HepG2 (cell line): ENCODE measurements at regions not wholly inside any gene's neighbourhood (a gene's known extent, or its start where the extent isn't known, plus 50 kb on each side); places are given as distances from the start of the nearest gene placed in this dataset.

ENCODE experiments used
- ATAC-seq: fragments of 200-7000 bp; cut with Tn5 transposase; 3 replicates; pipeline ENCODE4 v1.9.1; 2020; ENCODE audit warnings: mild to moderate bottlenecking, moderate library complexity
- BruUV-seq: library from RNA; stranded (reverse); fragments of 400-500 nt; replicated peaks from 2 replicates; lab custom pipeline; 2021; lab: Mats Ljungman, UMichigan
- CTCF ChIA-PET: fragments of 300-600 bp; formaldehyde crosslinking; extraction: SDS; loops from one replicate; lab custom pipeline; 2021; ENCODE audit warnings: low total read pairs, inconsistent platforms, low intra/inter-chr PET ratio; lab: Yijun Ruan, JAX
- POLR2A ChIA-PET: fragments of 350-600 bp; sonication (Branson Sonifier 250); formaldehyde crosslinking; loops from one replicate; lab custom pipeline; 2020; ENCODE audit warnings: antibody characterized with exemption, inconsistent platforms; lab: Yijun Ruan, JAX
- DNase-seq: peaks from one replicate; pipeline ENCODE4 v3.0.0-alpha.2; 2015; ENCODE audit warnings: low spot score
- FAIRE-seq: peaks from 3 replicates; lab custom pipeline; 2011; peaks lifted over from hg19 to GRCh38; lab: Jason Lieb, UNC
- H2AFZ ChIP-seq: one replicate; pipeline ENCODE4 v1.6.1; 2011; ENCODE audit warnings: low read length, inconsistent platforms
- H3K27ac ChIP-seq: fragments of 300-600 bp; 3 replicates; pipeline ENCODE4 v1.8.0; 2011; ENCODE audit warnings: mixed run types, mild to moderate bottlenecking, mixed read lengths, low read length, inconsistent platforms; ENCODE audit not compliant: insufficient read depth; ENCODE audit errors: extremely low read length
- H3K27me3 ChIP-seq, 2 experiments: fragments of 200-600 bp in 1 of 2; 2 replicates in 1 of 2; 3 replicates in 1 of 2; pipeline versions ENCODE4 v1.6.0 to v1.8.0; 2011; ENCODE audit warnings: low read length in 2 of 2, mild to moderate bottlenecking in 2 of 2, moderate library complexity in 2 of 2, inconsistent platforms in 1 of 2; ENCODE audit not compliant: insufficient read depth in 2 of 2, control insufficient read depth in 1 of 2
- H3K36me3 ChIP-seq, 2 experiments: fragments of 200-600 bp in 1 of 2; replicated peaks in 1 of 2; 2 replicates in 1 of 2; 3 replicates in 1 of 2; pipeline versions ENCODE4 v1.5.1 to v1.8.0; 2011; ENCODE audit warnings: low read length in 2 of 2, inconsistent platforms in 1 of 2; ENCODE audit not compliant: insufficient read depth in 2 of 2, control insufficient read depth in 1 of 2
- H3K4me1 ChIP-seq: 2 replicates; pipeline ENCODE4 v1.5.1; 2012; ENCODE audit warnings: low read length, inconsistent platforms; ENCODE audit not compliant: insufficient read depth
- H3K4me2 ChIP-seq: 2 replicates; pipeline ENCODE4 v1.6.0; 2011; ENCODE audit warnings: low read depth, low read length, inconsistent platforms
- H3K4me3 ChIP-seq, 3 experiments: fragments of 200-600 bp in 1 of 3; sonication (generic), shearing (Covaris generic) in 1 of 3; replicated peaks in 1 of 3; 2 replicates each; pipeline ENCODE4 v1.5.1; 2011 to 2016; ENCODE audit warnings: low read length in 3 of 3, inconsistent platforms in 2 of 3, low read depth in 2 of 3, mild to moderate bottlenecking in 2 of 3, control low read depth in 1 of 3, mixed read lengths in 1 of 3; ENCODE audit not compliant: insufficient read depth in 1 of 3
- H3K79me2 ChIP-seq: one replicate; pipeline ENCODE4 v1.6.1; 2011; ENCODE audit warnings: low read length, inconsistent platforms; ENCODE audit not compliant: insufficient read depth
- H3K9ac ChIP-seq: 2 replicates; pipeline ENCODE4 v1.6.0; 2011; ENCODE audit warnings: mild to moderate bottlenecking, low read depth, low read length, inconsistent platforms; ENCODE audit not compliant: insufficient read depth
- H3K9me3 ChIP-seq: 2 replicates; pipeline ENCODE4 v1.5.1; 2012; ENCODE audit warnings: mild to moderate bottlenecking, low read length
- H4K20me1 ChIP-seq: 2 replicates; pipeline ENCODE4 v1.6.0; 2011; ENCODE audit warnings: inconsistent platforms, mild to moderate bottlenecking, low read length, moderate library complexity; ENCODE audit not compliant: insufficient read depth
- FOSL1 ChIP-seq: sonication (generic); formaldehyde crosslinking; IDR thresholded peaks from 2 replicates; pipeline ENCODE4 v1.9.0; 2021; ENCODE audit warnings: missing genetic modification reagents, borderline replicate concordance
- KDM3A ChIP-seq: IDR thresholded peaks from 2 replicates; pipeline ENCODE4 v1.6.1; 2018; ENCODE audit warnings: low read depth, missing compliant biosample characterization
- MEF2D ChIP-seq: sonication (generic); formaldehyde crosslinking; IDR thresholded peaks from 2 replicates; pipeline ENCODE4 v1.5.1; 2020; ENCODE audit warnings: mild to moderate bottlenecking, missing genetic modification reagents
- MYNN ChIP-seq: sonication (generic); formaldehyde crosslinking; IDR thresholded peaks from 2 replicates; pipeline ENCODE4 v1.4.0; 2020; ENCODE audit warnings: mild to moderate bottlenecking, low read depth, missing genetic modification reagents
- NFE2L1 ChIP-seq: sonication (generic); formaldehyde crosslinking; IDR thresholded peaks from 2 replicates; pipeline ENCODE4 v1.4.0; 2020; ENCODE audit warnings: missing genetic modification reagents, mild to moderate bottlenecking, borderline replicate concordance
- ZKSCAN8 ChIP-seq: IDR thresholded peaks from 2 replicates; pipeline ENCODE4 v1.6.1; 2016; ENCODE audit warnings: borderline replicate concordance, missing genetic modification reagents, missing compliant biosample characterization
- ZMYM3 ChIP-seq: sonication (generic); formaldehyde crosslinking; IDR thresholded peaks from 2 replicates; pipeline ENCODE4 v1.5.1; 2020; ENCODE audit warnings: mild to moderate bottlenecking, missing genetic modification reagents
- ZNF564 ChIP-seq: sonication (generic); formaldehyde crosslinking; IDR thresholded peaks from 2 replicates; pipeline ENCODE4 v1.8.1; 2023; ENCODE audit warnings: mild to moderate bottlenecking, missing genetic modification reagents
- ZNF589 ChIP-seq: sonication (generic); formaldehyde crosslinking; conservative IDR thresholded peaks from 2 replicates; pipeline ENCODE4 v1.8.0; 2022; ENCODE audit warnings: mild to moderate bottlenecking, moderate library complexity, missing genetic modification reagents
- ZNF724P ChIP-seq: sonication (generic); formaldehyde crosslinking; IDR thresholded peaks from 2 replicates; pipeline ENCODE4 v1.8.0; 2022; ENCODE audit warnings: missing genetic modification reagents, borderline replicate concordance
- ZNF891 ChIP-seq: sonication (generic); formaldehyde crosslinking; IDR thresholded peaks from 2 replicates; pipeline ENCODE4 v1.5.0; 2020; ENCODE audit warnings: mild to moderate bottlenecking, missing genetic modification reagents
- WGBS: methylation state at CpG from one replicate; pipeline ENCODE4 v1.1.6; 2017; ENCODE audit warnings: low lambda C conversion rate; 5-methylcytosine and 5-hydroxymethylcytosine counted together
- in situ Hi-C: cut with HindIII; loops from 2 replicates; pipeline ENCODE4 v1.10.0; 2017; ENCODE audit warnings: low pct_unique_long_range_greater_than_20kb; ENCODE audit not compliant: extremely low pct_ligation_motif_present
- intact Hi-C: fragments of 100-400 bp; cut with micrococcal nuclease; formaldehyde crosslinking; loops from one replicate; pipeline ENCODE4 v1.10.0; 2022; ENCODE audit not compliant: unreplicated experiment
- TF ChIP-seq, protein P1 (sequence below): sonication (generic); formaldehyde crosslinking; conservative IDR thresholded peaks from 2 replicates; pipeline ENCODE4 v1.4.0; 2020; ENCODE audit warnings: missing genetic modification reagents

DNA sequence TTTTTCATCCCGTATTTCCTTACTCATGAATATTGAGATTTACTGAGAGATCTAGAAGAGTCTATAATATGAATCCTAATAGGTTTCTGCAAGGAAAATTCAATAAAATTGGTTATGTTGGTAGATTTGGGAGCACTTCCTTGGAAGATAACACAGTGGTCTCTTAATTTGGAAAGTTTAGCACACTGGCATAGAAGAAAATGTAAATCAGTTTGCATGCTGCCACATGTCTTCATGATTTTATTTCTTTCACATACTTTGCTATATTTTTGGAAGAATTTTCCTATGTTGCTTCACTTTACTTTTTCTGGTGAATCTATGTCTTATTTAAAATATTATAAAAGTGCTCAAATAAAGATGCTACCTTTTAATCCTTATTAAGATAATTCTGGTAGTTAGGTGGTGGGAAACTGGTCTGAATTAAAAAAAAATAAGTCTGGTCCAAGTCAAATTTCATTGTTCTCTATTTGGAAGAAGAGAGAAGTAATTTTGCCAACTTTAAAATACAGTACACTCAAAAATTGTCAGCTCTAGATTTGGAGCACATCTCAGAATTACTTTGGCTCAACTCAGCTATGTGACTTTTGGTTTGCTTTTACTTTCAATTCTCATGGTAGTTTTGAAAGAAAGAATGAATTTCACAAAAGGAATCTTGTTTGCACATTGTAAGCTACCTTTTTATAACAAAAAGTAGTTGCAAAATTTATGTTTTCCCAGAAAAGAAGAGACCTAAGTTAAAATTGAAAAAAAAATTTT lies 197.3 kb downstream of the CENPW start:
- Histone ChIP-seq H3K27ac (no peak overlapping the region), H3K36me3 (no peaks in the 10 kb centered on the region), H2AFZ (no peak overlapping the region), H4K20me1 (no peaks in the 10 kb centered on the region), H3K9ac (no peak overlapping the region), H3K4me1 (no peaks in the 10 kb centered on the region), H3K79me2 (no peaks in the 10 kb centered on the region), H3K4me3 (no peak overlapping the region), H3K27me3 (no peaks in the 10 kb centered on the region), H3K9me3 (no peaks in the 10 kb centered on the region), H3K4me2 (no peak overlapping the region)
- WGBS: 0% methylated on average over 1 of the region's 1 CpG
- in situ Hi-C loops: no loop called here
- DNase-seq: no peak
- FAIRE-seq: no peak
- no peak for TF ChIP-seq NFE2L1 (CRISPR knock-in tag)
- TF ChIP-seq FOSL1 (CRISPR knock-in tag): no peak
- no peak for TF ChIP-seq ZNF724P
- no peak for TF ChIP-seq ZKSCAN8 (CRISPR knock-in tag)
- TF ChIP-seq, protein P1, sequence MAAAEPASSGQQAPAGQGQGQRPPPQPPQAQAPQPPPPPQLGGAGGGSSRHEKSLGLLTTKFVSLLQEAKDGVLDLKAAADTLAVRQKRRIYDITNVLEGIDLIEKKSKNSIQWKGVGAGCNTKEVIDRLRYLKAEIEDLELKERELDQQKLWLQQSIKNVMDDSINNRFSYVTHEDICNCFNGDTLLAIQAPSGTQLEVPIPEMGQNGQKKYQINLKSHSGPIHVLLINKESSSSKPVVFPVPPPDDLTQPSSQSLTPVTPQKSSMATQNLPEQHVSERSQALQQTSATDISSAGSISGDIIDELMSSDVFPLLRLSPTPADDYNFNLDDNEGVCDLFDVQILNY (CRISPR knock-in tag): no peak
- TF ChIP-seq ZNF891: no peak
- TF ChIP-seq ZMYM3 (CRISPR knock-in tag): no peak
- TF ChIP-seq MEF2D (CRISPR knock-in tag): no peak
- no peak for TF ChIP-seq KDM3A
- TF ChIP-seq ZNF564: no peak
- TF ChIP-seq ZNF589 (CRISPR knock-in tag): no peak
- TF ChIP-seq MYNN (CRISPR knock-in tag): no peak
- POLR2A ChIA-PET: no interaction called here
- no TSS peak for BruUV-seq
- ATAC-seq: no peak
- CTCF ChIA-PET: no interaction called here
- intact Hi-C loops: no loop called here
